Glomerular visceral epithelial cell (primary cell): ENCODE measurements at regions not wholly inside any gene's neighbourhood (a gene's known extent, or its start where the extent isn't known, plus 50 kb on each side); places are given as distances from the start of the nearest gene placed in this dataset.
"Not testable (repeated sequence)": the region's sequence is repeated elsewhere in the genome, so short reads cannot be mapped to it uniquely, and the experiment has no call there.

ENCODE experiments used
- DNase-seq: peaks from one replicate; pipeline ENCODE4 v3.0.0-alpha.2; 2016; ENCODE audit errors: extremely low spot score

DNA sequence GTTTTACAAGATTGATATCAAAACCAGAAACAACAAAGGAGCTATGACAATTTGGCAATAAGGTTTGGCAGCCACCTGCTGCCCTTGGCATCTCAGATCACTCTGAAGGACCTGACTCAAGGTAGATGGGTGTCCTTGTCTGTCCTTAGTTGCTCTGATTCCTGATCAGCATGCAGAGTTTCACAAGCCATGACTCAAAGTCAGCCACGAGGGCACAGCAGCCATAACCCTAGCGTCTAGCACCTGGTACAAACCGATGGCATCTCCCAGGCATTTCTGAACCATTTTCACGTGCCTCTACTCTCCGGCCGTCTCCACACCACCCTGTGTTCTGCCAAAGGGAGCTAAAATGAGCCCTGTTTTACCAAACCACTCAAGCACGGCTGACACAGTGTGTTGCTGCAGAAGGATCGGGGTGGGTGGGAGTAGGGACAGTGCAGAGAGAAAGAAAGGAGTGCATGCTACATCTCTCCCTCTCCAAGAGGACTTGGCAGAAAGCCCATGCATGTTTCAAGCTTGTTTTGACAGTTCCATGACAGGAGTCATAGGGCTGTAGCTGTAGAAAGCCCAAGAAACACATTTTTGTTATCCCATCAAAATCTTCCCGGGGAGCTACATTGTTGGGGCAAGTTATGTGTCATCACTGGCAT lies 297.3 kb downstream of the ABCC12 start:
- DNase-seq = no peak

DNA sequence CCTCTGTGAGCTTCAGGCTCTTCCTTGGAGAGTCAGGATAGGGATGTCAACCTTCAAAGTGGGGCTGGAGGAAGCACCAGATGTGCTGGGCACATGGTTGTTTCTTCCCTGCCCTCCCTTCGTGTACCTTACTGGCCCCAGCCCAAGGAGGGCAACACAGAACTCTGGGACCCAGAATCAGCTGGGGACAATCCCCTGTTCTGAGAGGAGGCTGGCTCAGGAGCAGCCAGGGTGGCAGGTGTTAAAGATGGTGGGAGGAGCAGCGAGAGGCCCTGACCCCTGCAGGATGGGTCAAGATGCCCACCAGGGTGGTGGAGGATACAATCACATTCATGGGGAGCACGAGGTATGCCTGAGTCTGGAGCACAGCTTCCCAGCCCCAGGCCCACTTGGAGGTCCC lies 300.4 kb downstream of the ABCC12 start:
- DNase-seq = no peak

DNA sequence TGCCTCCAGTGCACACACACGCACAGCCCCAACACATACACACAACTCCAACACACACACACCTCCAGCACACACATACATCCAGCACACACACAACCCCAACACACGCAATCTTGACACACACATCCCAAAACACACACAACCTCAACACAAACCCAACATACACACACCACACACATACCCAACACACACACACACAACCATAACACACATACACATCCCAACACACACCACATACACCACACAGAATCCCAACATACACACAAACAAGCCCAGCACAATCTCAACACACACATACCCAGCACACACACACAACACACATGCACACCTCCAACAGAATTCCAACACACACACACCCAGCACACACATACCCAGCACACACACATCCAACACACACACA lies 301.1 kb downstream of the ABCC12 start:
- no peak for DNase-seq

DNA sequence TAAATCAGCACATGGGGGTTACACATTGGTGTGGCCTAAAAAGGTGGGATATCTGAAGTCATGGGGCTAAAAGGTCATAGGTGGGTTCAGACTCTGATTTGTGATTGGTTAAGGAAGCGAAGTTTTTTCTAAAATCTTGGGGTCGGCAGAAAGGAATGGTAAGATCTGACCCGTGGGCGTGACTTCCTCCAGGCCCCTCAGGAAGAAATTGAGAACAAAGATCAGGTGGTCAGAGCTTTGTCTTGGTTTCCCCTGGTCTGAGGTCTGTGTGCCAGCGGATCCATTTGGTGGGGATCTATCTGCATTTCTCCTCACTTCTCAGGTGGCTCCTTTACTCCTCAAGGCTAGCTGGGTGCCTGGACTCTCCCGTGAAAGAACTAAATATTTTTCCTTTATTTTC lies 302.8 kb downstream of the ABCC12 start:
- no peak for DNase-seq

DNA sequence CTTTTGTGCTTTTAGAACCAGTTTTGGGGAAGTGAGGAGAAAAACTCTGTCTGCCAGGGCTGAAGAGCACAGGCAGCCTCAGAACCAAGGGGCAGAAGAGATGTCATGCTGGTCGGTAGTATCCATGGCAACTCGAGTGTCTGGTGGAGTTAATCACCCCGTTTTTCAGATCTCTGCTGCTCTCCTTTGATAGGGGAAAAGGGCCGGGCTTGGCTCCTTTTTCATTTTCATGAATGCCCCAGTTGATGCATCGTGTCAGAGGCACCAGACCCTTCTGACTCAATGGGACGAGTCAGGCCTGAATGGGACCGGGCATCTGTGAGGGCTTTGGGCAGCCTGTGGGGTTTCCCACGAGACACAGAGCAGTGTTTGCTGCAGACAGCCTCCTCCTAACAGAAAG lies 304.6 kb downstream of the ABCC12 start:
- no peak for DNase-seq

DNA sequence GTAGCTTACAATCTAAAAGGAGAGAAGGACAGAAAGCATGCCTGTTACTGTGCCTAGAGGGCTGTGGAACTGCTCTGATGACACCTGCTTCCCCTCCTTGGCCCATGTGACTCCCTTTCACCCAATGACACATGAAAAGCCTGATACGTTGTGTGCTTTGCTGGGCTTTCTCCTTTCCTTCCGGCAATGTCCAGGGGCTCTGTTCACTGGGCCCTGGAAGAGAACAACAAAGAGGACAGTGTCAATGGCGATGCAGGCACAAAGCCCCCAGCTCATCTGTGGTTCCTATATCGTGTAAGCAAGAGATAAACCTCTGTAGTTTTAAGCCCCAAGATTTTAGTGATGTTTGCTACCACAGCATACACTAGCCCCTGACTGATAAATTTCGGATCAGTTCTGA lies 306.1 kb downstream of the ABCC12 start:
- DNase-seq = no peak

DNA sequence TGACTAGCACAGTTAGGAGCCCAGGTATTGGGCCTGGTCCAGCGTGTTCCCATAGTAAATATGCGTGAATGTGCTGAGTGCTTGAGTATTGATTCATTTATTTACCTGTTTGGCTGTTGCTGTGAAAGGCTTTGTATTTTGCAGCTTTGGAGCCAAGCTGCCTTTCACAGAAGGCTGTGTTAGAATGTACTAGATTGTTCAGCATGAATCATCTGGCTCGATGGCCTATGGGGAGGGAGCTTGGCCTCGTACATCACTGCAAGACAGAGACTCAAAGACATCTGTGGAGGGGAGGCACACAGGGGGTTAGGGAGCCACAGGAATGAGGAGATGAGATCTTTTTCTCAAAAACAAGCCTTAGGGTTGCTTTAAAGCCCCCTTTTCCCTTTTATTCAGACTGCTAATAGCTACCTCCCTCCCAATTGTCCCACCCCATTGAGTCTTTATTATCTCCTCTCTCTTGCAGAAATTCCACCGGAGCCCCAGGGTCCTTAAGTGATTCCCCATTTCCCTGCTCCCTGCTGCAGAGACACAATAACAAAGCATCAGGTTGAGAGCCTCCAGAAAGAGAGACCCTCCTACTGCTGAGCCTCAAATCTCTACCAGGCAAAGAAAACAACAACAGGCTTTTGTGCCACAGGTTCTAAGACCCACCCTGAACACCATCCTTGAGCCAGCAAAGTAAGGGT lies 307.2 kb downstream of the ABCC12 start:
- no peak for DNase-seq

DNA sequence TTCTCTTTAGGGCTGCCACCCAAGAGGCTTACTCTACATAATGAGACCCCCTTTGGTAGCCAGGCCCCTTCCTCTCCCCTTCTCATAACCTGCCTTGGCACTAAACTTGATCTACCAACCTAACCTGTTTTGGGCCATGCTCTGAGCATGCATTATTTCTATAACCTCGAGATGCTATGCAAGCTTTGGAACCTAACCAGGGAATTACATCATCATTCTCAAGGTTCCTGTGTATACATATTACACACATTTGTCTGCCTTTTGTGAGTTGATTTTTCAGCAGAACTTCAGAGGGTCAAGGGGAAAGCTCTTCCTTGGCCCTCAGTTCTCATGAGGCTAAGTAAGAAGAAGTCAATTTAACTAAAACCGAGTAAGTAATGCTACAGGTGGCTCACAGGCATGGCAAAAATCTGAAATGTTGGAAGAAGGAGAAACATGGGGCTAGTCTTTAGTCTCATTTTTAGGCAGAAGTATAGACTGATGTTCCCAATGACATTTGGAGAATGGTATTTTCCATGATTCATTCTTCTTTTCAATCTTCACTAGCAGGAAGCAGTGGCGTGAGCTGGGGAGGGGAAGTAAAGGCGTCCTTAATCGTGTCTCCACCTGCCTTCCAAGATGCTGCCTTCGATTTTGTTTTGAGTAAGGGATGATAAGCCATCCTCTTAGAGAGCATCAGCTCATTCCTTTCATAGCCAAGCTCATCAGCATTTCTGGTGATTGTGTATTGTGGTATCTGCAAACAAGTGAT lies 308.4 kb downstream of the ABCC12 start:
- DNase-seq = no peak

DNA sequence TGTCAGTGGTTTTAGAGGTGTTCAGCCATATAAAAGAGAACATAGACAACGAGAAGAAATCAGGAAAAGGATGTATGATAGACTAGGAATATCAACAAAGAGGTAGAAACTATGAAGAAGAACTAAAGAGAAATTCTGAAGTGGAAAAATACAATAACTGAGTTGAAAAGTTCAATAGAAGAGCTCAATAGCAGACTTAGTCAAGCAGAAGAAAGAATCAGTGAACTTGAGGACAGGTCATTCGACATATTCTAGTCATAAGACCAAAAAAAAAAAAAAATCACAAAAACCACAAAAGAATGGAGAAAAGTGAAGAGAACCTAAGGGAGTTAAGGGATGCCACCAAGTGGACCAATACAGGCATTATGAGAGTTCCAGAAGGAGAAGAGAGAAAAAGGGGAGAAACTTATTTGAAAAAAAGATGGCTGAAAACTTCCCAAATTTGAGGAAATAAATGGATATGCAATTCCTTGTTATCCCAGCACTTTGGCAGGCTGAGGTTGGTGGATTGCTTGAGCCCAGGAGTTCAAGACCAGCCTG lies 321.2 kb downstream of the ABCC12 start:
- DNase-seq = no peak

DNA sequence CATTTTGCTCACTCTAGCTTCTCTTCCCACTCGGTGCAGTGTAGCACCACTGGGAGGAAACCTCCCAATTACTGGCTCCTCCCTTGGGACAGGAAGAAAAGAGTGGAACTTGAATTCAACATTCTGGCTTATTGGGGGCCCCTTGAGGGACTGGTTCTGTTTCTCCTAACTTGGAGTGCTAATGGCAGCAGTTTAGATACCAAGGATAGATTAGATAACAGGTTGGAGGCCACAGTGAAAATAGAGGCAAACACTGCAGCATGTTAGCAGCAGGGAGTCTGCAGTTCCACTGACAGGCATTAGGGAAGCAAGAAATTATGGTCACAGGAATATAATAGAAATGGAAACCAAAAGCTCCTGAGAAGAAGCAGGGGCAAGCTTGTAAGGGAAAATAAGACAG lies 322.0 kb downstream of the ABCC12 start:
- DNase-seq = no peak

DNA sequence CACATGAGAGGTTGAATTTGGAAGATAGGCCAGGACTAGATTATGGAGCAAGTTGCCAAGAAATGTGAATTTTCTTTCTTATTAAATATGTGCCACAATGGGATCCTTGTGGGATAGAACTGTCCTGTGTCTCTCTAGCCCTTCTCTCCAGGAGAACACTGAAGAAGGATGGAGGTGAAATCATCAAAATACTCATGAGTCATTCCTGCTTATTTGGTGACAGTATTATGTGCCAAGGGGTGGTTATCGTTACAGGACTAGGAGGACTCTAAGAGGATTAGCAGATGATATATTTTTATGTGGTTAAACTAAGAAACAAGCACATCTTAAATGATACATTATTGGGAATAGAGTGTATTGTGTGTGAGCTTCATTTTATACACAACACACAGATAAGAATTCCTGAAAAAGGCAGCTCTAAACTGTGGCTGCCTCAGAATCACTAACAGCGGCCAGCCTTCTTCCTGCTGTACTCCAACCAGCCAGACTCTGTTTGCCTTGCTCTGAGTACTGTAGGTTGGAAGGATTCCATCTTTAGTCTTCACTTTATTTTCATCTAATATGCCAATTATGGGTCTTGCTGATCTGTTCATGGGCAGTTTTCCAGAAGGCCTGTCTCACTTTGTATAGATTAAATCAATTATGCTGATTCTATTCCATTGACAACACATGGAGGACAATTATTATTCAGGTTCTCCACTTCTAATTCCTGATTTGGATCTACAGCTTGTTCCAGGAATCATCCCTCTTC lies 325.8 kb downstream of the ABCC12 start:
- DNase-seq = no peak

DNA sequence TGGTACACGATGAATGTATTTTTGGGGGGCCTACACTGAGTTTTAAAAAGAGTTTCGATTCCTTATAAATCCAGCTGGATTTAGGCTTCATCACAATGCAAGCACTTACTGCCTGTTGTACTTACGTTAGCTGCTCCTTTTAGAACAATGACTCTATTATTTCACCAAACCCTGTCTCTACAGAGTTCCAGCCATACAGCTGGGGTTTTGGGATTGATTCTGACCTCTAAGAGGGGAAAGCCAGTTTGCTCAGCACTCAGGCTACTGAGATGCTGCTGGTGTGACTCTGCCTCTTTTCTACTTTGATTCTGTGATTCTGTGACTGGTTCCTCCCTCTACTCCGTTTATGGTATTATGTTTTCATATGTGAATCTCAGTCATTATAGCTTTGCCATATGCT lies 329.7 kb downstream of the ABCC12 start:
- DNase-seq = no peak

DNA sequence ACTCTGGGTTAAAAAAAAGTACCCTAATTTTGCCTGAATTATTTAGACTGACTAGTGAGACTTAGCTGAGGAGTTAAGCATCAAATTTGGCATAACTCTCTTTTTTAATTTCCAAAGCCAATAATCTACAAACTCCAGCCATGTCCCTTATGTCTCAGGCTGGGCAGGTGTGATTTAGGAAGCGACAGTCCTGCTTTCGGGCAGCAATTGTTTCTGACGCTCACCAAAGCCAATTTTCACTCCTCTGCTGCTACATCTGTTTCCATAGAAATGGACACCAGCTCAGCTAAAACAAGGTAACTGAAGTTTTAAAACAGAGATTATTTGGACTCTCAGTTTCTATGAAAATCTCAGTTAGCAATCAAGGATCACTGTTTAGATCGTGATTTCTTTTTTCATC lies 338.7 kb downstream of the ABCC12 start:
- DNase-seq = no peak

DNA sequence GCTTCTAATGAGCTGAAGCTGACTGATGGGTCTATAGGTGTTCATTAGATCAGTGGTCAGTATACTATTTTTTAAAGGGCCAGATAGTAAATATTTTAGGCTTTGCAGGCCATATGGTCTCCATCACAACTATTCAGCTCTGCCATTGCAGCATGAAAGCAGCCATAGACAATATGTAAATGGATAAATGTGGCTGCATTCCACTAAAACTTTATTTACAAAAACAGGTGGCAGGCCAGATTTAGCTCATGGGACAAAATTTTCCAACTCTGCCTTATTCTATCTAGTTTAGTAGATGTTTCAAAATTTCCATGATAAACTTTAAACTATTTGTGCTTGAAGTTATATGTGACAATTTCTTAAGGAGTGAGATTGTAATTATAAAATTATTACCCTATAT lies 339.3 kb downstream of the ABCC12 start:
- DNase-seq = no peak

DNA sequence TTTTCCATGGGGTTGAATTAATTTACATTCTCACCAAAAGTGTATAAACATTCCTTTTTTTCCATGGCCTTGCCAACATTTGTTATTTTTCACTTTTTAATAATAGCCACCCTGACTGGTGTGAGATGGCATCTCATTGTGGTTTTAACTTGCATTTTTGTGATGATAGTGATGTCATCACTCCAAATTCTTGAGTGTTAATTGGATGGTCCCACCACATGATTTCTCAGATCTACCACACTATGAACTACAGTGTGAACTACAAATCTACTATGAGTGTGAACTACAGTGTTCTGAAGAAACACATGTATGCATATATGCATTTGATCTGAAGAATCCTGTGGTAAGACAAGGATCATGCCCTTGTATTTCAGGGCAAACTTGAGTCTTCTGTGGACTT lies 340.1 kb downstream of the ABCC12 start:
- no peak for DNase-seq

DNA sequence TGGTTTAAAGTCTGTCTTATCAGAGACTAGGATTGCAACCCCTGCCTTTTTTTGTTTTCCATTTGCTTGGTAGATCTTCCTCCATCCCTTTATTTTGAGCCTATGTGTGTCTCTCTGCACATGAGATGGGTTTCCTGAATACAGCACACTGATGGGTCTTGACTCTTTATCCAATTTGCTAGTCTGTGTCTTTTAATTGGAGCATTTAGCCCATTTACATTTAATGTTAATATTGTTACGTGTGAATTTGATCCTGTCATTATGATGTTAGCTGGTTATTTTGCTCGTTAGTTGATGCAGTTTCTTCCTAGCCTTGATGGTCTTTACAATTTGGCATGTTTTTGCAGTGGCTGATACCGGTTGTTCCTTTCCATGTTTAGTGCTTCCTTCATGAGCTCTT lies 344.0 kb downstream of the ABCC12 start:
- DNase-seq = not testable (repeated sequence)

DNA sequence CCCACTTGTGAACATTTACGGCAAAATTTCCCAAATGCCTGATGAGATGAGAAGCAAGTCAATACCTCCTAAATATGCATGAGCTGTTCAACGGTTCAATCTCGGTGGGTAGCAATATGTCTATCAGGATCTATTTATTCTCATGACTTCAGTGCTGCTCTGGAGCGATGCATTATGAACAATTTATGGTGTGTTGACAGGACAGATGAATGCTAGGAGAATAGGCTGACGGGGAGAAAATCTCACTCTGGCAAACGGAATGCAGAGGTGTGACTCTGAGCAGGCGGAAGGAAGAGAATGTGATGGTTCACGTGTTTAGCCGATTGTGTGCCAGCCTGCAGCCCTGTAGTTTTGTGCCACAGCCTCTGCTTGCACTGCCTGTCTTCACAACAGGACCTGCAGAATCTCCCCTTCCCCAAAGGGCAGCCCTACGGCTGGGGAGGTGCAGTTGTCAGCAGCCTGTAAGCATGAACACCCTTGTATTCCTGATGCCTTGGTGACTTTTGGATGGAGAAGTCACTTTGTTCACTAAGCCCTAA lies 345.2 kb downstream of the PHKB start:
- no peak for DNase-seq

DNA sequence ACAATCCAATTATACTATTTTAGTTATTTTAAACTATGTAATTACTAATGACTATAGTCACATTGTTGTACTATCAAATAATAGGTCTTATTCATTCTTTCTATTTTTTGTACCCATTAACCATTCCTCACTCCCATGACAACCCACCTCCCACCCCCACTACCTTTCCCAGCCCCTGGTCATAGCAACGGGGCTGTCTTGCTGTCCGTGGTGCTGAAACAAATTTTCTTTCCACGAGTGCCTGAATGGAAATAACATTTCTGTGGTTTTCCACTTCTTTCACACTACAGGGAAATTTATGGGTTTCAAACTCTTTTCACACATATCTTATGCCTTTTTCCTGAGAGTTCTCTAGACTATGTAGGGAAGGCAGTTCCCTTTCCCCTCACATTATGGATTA lies 326.6 kb downstream of the PHKB start:
- DNase-seq = no peak

DNA sequence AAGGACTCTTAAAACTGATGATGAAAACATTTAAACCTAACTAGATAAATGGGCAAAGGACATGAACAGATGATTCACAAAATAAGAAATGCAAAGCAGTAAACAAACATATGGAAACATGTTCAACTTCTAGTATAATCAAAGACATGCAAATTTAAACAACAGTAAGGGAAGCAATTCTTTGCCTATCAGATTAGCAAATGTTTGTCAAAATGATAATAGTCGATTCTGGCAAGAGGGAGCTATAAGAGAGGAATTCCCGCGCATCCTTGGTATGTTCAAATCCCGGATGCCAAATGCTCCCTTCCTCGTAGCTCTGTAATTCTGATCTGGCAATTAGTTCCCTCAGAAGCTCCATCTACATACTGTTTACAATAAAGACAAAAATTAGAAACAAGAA lies 320.5 kb downstream of the PHKB start:
- DNase-seq = no peak

DNA sequence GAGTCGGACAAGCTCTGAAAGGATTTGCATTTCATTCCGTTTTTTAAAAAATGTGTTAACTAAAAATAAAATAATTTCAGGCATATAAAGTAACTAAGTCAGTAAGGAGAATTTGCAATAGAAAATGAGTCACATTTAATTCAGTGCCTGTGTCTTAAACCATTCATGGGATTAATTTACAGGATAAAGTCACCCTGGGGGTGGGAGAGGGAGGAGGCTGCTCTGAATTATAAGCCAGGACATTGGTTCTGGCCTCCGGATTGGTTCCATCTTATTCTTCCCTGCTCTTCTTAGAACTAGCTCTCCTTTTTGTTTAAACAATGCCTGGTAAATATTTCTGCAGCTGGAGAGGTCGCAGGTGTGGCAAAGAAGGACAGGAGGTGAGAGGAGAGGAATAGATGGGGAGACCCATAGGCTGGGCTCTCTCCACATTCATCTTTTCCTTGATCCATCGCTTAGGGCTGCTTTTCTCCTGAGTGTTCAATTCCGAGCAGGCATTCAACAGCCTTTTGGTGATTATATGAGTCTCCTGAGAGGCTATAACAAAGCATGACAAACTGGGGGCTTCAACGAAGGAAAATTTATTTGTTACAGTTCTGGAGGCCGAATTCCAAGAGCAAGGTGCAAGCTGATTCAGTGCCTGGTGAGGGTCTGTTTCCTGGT lies 319.2 kb downstream of the PHKB start:
- no peak for DNase-seq
